GM12875 (cell line): ENCODE measurements at regions not wholly inside any gene's neighbourhood (a gene's known extent, or its start where the extent isn't known, plus 50 kb on each side); places are given as distances from the start of the nearest gene placed in this dataset.

Experiments used
- H3K4me3 ChIP-seq: one replicate; pipeline ENCODE4 v1.5.1; 2011; ENCODE audit warnings: low read depth, low read length, control low read depth
- CTCF ChIP-seq: IDR thresholded peaks from 2 replicates; pipeline ENCODE4 v1.5.1; 2011; ENCODE audit warnings: low read depth, mild to moderate bottlenecking, control low read depth, inconsistent platforms, low read length, moderate library complexity, borderline replicate concordance; ENCODE audit not compliant: insufficient read depth

GRCh38 chr14:35944847-35945246 lies 118.7 kb downstream of the BRMS1L start:
- TF ChIP-seq CTCF, result peak; percentile 63
- no peak overlapping the region for H3K4me3 ChIP-seq

GRCh38 chr14:35940291-35940690 lies 114.2 kb downstream of the BRMS1L start:
- H3K4me3 ChIP-seq, result no peak overlapping the region
- no peak for TF ChIP-seq CTCF

- H3K4me3 ChIP-seq, result no peak overlapping the region
- no peak for TF ChIP-seq CTCF
Observed at GRCh38 chr14:35938770-35939169, 112.6 kb downstream of the BRMS1L start.

GRCh38 chr14:35934499-35934898 lies 108.4 kb downstream of the BRMS1L start:
- H3K4me3 ChIP-seq, result no peak overlapping the region
- TF ChIP-seq CTCF, result no peak

GRCh38 chr14:35932659-35933159 lies 106.6 kb downstream of the BRMS1L start:
- TF ChIP-seq CTCF, result no peak

GRCh38 chr14:35932136-35932535 lies 106.0 kb downstream of the BRMS1L start:
- no peak for TF ChIP-seq CTCF

More at GRCh38 chr14:35932659-35933159, 106.6 kb downstream of the BRMS1L start:
- no peak overlapping the region for H3K4me3 ChIP-seq

GRCh38 chr14:35931346-35931745 lies 105.2 kb downstream of the BRMS1L start:
- TF ChIP-seq CTCF, result no peak
- H3K4me3 ChIP-seq, result no peak overlapping the region

More at GRCh38 chr14:35932136-35932535, 106.0 kb downstream of the BRMS1L start:
- no peak overlapping the region for H3K4me3 ChIP-seq
